GM12875 (cell line): ENCODE measurements at regions not wholly inside any gene's neighbourhood (a gene's known extent, or its start where the extent isn't known, plus 50 kb on each side); places are given as distances from the start of the nearest gene placed in this dataset.

Source experiments
- H3K4me3 ChIP-seq: one replicate; pipeline ENCODE4 v1.5.1; 2011; ENCODE audit warnings: low read depth, low read length, control low read depth
- TF ChIP-seq, protein P1 (sequence below): IDR thresholded peaks from 2 replicates; pipeline ENCODE4 v1.5.1; 2011; ENCODE audit warnings: low read depth, mild to moderate bottlenecking, control low read depth, inconsistent platforms, low read length, moderate library complexity, borderline replicate concordance; ENCODE audit not compliant: insufficient read depth

GRCh38 chr16:10333321-10334032, 52.4 kb upstream of the ATF7IP2 start:
- TF ChIP-seq, protein P1, sequence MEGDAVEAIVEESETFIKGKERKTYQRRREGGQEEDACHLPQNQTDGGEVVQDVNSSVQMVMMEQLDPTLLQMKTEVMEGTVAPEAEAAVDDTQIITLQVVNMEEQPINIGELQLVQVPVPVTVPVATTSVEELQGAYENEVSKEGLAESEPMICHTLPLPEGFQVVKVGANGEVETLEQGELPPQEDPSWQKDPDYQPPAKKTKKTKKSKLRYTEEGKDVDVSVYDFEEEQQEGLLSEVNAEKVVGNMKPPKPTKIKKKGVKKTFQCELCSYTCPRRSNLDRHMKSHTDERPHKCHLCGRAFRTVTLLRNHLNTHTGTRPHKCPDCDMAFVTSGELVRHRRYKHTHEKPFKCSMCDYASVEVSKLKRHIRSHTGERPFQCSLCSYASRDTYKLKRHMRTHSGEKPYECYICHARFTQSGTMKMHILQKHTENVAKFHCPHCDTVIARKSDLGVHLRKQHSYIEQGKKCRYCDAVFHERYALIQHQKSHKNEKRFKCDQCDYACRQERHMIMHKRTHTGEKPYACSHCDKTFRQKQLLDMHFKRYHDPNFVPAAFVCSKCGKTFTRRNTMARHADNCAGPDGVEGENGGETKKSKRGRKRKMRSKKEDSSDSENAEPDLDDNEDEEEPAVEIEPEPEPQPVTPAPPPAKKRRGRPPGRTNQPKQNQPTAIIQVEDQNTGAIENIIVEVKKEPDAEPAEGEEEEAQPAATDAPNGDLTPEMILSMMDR, result no peak
- H3K4me3 ChIP-seq, result no peak overlapping the region

GRCh38 chr16:10335681-10336080, 50.2 kb upstream of the ATF7IP2 start:
- H3K4me3 ChIP-seq, result no peak overlapping the region
- TF ChIP-seq, protein P1, result no peak
